NB4 (cell line): ENCODE measurements at regions not wholly inside any gene's neighbourhood (a gene's known extent, or its start where the extent isn't known, plus 50 kb on each side); places are given as distances from the start of the nearest gene placed in this dataset.

Experiments
- DNase-seq: peaks from one replicate; pipeline ENCODE4 v3.0.0; 2010; ENCODE audit warnings: low read depth
- H3K4me3 ChIP-seq: one replicate; pipeline ENCODE4 v1.5.1; 2011; ENCODE audit warnings: mild to moderate bottlenecking, low read depth, low read length, moderate library complexity
- CTCF ChIP-seq: IDR thresholded peaks from one replicate; pipeline ENCODE4 v1.5.1; 2012; ENCODE audit warnings: low read depth, low read length
- MAX ChIP-seq: IDR thresholded peaks from 2 replicates; pipeline ENCODE4 v1.6.1; 2011; ENCODE audit warnings: low read depth, low read length
- MYC ChIP-seq: IDR thresholded peaks from 2 replicates; pipeline ENCODE4 v1.6.1; 2011; ENCODE audit warnings: low read depth, low read length
- POLR2A ChIP-seq: IDR thresholded peaks from 2 replicates; pipeline ENCODE4 v1.6.1; 2011; ENCODE audit warnings: mild to moderate bottlenecking; ENCODE audit not compliant: insufficient read length; ENCODE audit errors: extremely low read depth

GRCh38 chr1:87265786-87266185, 62.9 kb upstream of the LMO4 start:
- no peak overlapping the region for H3K4me3 ChIP-seq
- TF ChIP-seq CTCF (no peak), POLR2A (no peak), MYC (no peak), MAX (no peak)
- DNase-seq, result no peak

- DNase-seq, result no peak
- TF ChIP-seq MYC (no peak), MAX (no peak), POLR2A (no peak), CTCF (no peak)
Measured at GRCh38 chr1:87268111-87268510, 60.6 kb upstream of the LMO4 start.

GRCh38 chr1:87269921-87270320, 58.8 kb upstream of the LMO4 start:
- DNase-seq, result no peak
- TF ChIP-seq MAX (no peak), CTCF (no peak), POLR2A (no peak), MYC (no peak)
- no peak overlapping the region for H3K4me3 ChIP-seq

More at GRCh38 chr1:87268111-87268510, 60.6 kb upstream of the LMO4 start:
- no peak overlapping the region for H3K4me3 ChIP-seq

GRCh38 chr1:87273291-87273690, 55.4 kb upstream of the LMO4 start:
- TF ChIP-seq POLR2A (no peak), MYC (no peak), MAX (no peak), CTCF (no peak)
- H3K4me3 ChIP-seq, result no peak overlapping the region
- no peak for DNase-seq

GRCh38 chr1:87274851-87275250, 53.8 kb upstream of the LMO4 start:
- TF ChIP-seq MYC, result no peak
- TF ChIP-seq POLR2A, result no peak
- no peak for TF ChIP-seq MAX
- TF ChIP-seq CTCF, result no peak
- no peak for DNase-seq
- H3K4me3 ChIP-seq, result no peak overlapping the region
